Right lung (tissue), 2 donors: ENCODE measurements at regions not wholly inside any gene's neighbourhood (a gene's known extent, or its start where the extent isn't known, plus 50 kb on each side); places are given as distances from the start of the nearest gene placed in this dataset.
A peak's percentile ranks its signal among the peaks of the same experiment; 100 is the strongest.
"Not testable (repeated sequence)": the region's sequence is repeated elsewhere in the genome, so short reads cannot be mapped to it uniquely, and the experiment has no call there.

Experiments used
- DNase-seq, 2 donors: peaks; one replicate each; pipeline ENCODE4 v3.0.0-alpha.2; 2013

GRCh38 chr14:34065236-34065635 lies 114.4 kb upstream of the EGLN3 start:
- no peak for DNase-seq

- DNase-seq: no peak
Observed at GRCh38 chr14:34064349-34064748, 113.5 kb upstream of the EGLN3 start.

- no peak for DNase-seq
Observed at GRCh38 chr14:34063470-34064164, 112.7 kb upstream of the EGLN3 start.

GRCh38 chr14:34063042-34063441 lies 112.2 kb upstream of the EGLN3 start:
- DNase-seq: no peak

- no peak for DNase-seq
Observed at GRCh38 chr14:34062353-34062973, 111.6 kb upstream of the EGLN3 start.

GRCh38 chr14:34060651-34060999 lies 109.8 kb upstream of the EGLN3 start:
- peak in 1 of 2 donors; percentile 18 for DNase-seq

- DNase-seq: peak; percentile 74 to 77
Observed at GRCh38 chr14:34059925-34060650, 109.2 kb upstream of the EGLN3 start.

GRCh38 chr14:34059037-34059924 lies 108.4 kb upstream of the EGLN3 start:
- no peak for DNase-seq

GRCh38 chr14:34058510-34058909 lies 107.6 kb upstream of the EGLN3 start:
- no peak for DNase-seq

GRCh38 chr14:34056046-34056445 lies 105.2 kb upstream of the EGLN3 start:
- DNase-seq: no peak

- DNase-seq: no peak
Observed at GRCh38 chr14:34055157-34055950, 104.5 kb upstream of the EGLN3 start.

GRCh38 chr14:34053666-34054065 lies 102.8 kb upstream of the EGLN3 start:
- DNase-seq: peak in 1 of 2 donors; percentile 53

GRCh38 chr14:34052658-34053014 lies 101.8 kb upstream of the EGLN3 start:
- DNase-seq: no peak

GRCh38 chr14:34051966-34052657 lies 101.2 kb upstream of the EGLN3 start:
- no peak for DNase-seq

- DNase-seq: no peak
Observed at GRCh38 chr14:34050606-34051005, 99.7 kb upstream of the EGLN3 start.

GRCh38 chr14:34049790-34050189 lies 98.9 kb upstream of the EGLN3 start:
- DNase-seq: no peak

GRCh38 chr14:34049187-34049586 lies 98.3 kb upstream of the EGLN3 start:
- DNase-seq: not testable (repeated sequence)

- no peak for DNase-seq
Observed at GRCh38 chr14:34046799-34047520, 96.1 kb upstream of the EGLN3 start.

- DNase-seq: no peak
Observed at GRCh38 chr14:34044666-34045306, 93.9 kb upstream of the EGLN3 start.

GRCh38 chr14:34044373-34044637 lies 93.4 kb upstream of the EGLN3 start:
- DNase-seq: no peak
